Left ventricle myocardium inferior (tissue), 1 donor: ENCODE measurements at regions not wholly inside any gene's neighbourhood (a gene's known extent, or its start where the extent isn't known, plus 50 kb on each side); places are given as distances from the start of the nearest gene placed in this dataset.

Source experiments
- DNase-seq: peaks from one replicate; pipeline ENCODE4 v3.0.0-alpha.2; 2020
- H3K27ac ChIP-seq: fragments of 200-600 bp; replicated peaks from 2 replicates; pipeline ENCODE4 v1.8.0; 2021
- H3K27me3 ChIP-seq: fragments of 200-600 bp; 2 replicates; pipeline ENCODE4 v1.8.0; 2021; ENCODE audit warnings: low read depth
- H3K36me3 ChIP-seq: fragments of 200-600 bp; 2 replicates; pipeline ENCODE4 v1.8.0; 2021
- H3K4me1 ChIP-seq: fragments of 200-600 bp; 2 replicates; pipeline ENCODE4 v1.8.0; 2021
- H3K4me3 ChIP-seq: fragments of 200-600 bp; 2 replicates; pipeline ENCODE4 v1.8.0; 2021; ENCODE audit warnings: mild to moderate bottlenecking, moderate library complexity
- H3K9me3 ChIP-seq: fragments of 200-600 bp; replicated peaks from 2 replicates; pipeline ENCODE4 v1.8.0; 2021
- CTCF ChIP-seq: fragments of 200-600 bp; IDR thresholded peaks from 2 replicates; pipeline ENCODE4 v1.8.0; 2021; ENCODE audit warnings: antibody characterized with exemption, mild to moderate bottlenecking, borderline replicate concordance
- intact Hi-C: fragments of 100-400 bp; cut with micrococcal nuclease; formaldehyde crosslinking; loops from one replicate; pipeline ENCODE4 v1.11.0; 2022
- donor health status: DM: no; HTN: yes; CAD: no; lungs with severe emphysema.

GRCh38 chr16:26231647-26232046 lies 539.9 kb downstream of the HS3ST4 start:
- no peaks in the 10 kb centered on the region for H3K4me1 ChIP-seq
- no peak for DNase-seq
- no peak overlapping the region for H3K27ac ChIP-seq
- H3K4me3 ChIP-seq, result no peak overlapping the region
- no peaks in the 10 kb centered on the region for H3K27me3 ChIP-seq
- no peak for TF ChIP-seq CTCF
- no peaks in the 10 kb centered on the region for H3K36me3 ChIP-seq
- intact Hi-C loops, result no loop called here
- H3K9me3 ChIP-seq, result no peaks in the 10 kb centered on the region

GRCh38 chr16:26240807-26241206 lies 549.0 kb downstream of the HS3ST4 start:
- Histone ChIP-seq H3K27ac (no peak overlapping the region), H3K4me1 (no peaks in the 10 kb centered on the region), H3K27me3 (no peaks in the 10 kb centered on the region), H3K4me3 (no peak overlapping the region), H3K36me3 (no peaks in the 10 kb centered on the region), H3K9me3 (peaks cover 24% of the 10 kb centered on the region)
- intact Hi-C loops, result no loop called here
- DNase-seq, result no peak
- no peak for TF ChIP-seq CTCF

- no peak for TF ChIP-seq CTCF
- no peak for DNase-seq
- no peaks in the 10 kb centered on the region for H3K4me1 ChIP-seq
- no peaks in the 10 kb centered on the region for H3K27me3 ChIP-seq
- peaks cover 24% of the 10 kb centered on the region for H3K9me3 ChIP-seq
- no peaks in the 10 kb centered on the region for H3K36me3 ChIP-seq
- no peak overlapping the region for H3K27ac ChIP-seq
- no peak overlapping the region for H3K4me3 ChIP-seq
- intact Hi-C loops, result no loop called here
Observed at GRCh38 chr16:26247063-26247462, 555.3 kb downstream of the HS3ST4 start.

GRCh38 chr16:26252598-26252997 lies 560.8 kb downstream of the HS3ST4 start:
- Histone ChIP-seq H3K27me3 (peaks cover 6% of the 10 kb centered on the region), H3K4me3 (no peak overlapping the region), H3K9me3 (peaks cover 7% of the 10 kb centered on the region), H3K27ac (no peak overlapping the region), H3K4me1 (no peaks in the 10 kb centered on the region), H3K36me3 (no peaks in the 10 kb centered on the region)
- intact Hi-C loops, result no loop called here
- no peak for DNase-seq
- TF ChIP-seq CTCF, result no peak

- Histone ChIP-seq H3K4me1 (no peaks in the 10 kb centered on the region), H3K36me3 (no peaks in the 10 kb centered on the region), H3K9me3 (no peaks in the 10 kb centered on the region), H3K27ac (no peak overlapping the region), H3K4me3 (no peak overlapping the region), H3K27me3 (no peaks in the 10 kb centered on the region)
- intact Hi-C loops, result no loop called here
- no peak for DNase-seq
- TF ChIP-seq CTCF, result no peak
Observed at GRCh38 chr16:26261621-26262020, 569.9 kb downstream of the HS3ST4 start.

- Histone ChIP-seq H3K4me1 (no peaks in the 10 kb centered on the region), H3K36me3 (no peaks in the 10 kb centered on the region), H3K27ac (no peak overlapping the region), H3K27me3 (no peaks in the 10 kb centered on the region), H3K4me3 (no peak overlapping the region), H3K9me3 (no peaks in the 10 kb centered on the region)
- no peak for DNase-seq
- intact Hi-C loops, result no loop called here
- no peak for TF ChIP-seq CTCF
Observed at GRCh38 chr16:26263406-26263805, 571.6 kb downstream of the HS3ST4 start.
